SJCRH30 (cell line): ENCODE measurements at regions not wholly inside any gene's neighbourhood (a gene's known extent, or its start where the extent isn't known, plus 50 kb on each side); places are given as distances from the start of the nearest gene placed in this dataset.
"Not testable (repeated sequence)": the region's sequence is repeated elsewhere in the genome, so short reads cannot be mapped to it uniquely, and the experiment has no call there.

Source experiments
- DNase-seq, 2 experiments: peaks; one replicate each; pipeline ENCODE4 v3.0.0-alpha.2; 2015 to 2020
- H3K27ac ChIP-seq: fragments of 250-450 bp; sonication (Bioruptor Pico); 2 replicates; pipeline ENCODE4 v1.5.1; 2020; ENCODE audit warnings: mild to moderate bottlenecking, moderate library complexity
- H3K27me3 ChIP-seq: fragments of 250-450 bp; sonication (Bioruptor Pico); 2 replicates; pipeline ENCODE4 v1.5.1; 2020; ENCODE audit warnings: mild to moderate bottlenecking, moderate library complexity
- H3K36me3 ChIP-seq: fragments of 250-450 bp; sonication (Bioruptor Pico); 2 replicates; pipeline ENCODE4 v1.5.1; 2020; ENCODE audit warnings: mild to moderate bottlenecking, moderate library complexity
- H3K4me1 ChIP-seq: fragments of 250-450 bp; sonication (Bioruptor Pico); 2 replicates; pipeline ENCODE4 v1.5.1; 2020; ENCODE audit warnings: mild to moderate bottlenecking, moderate library complexity
- H3K4me3 ChIP-seq: fragments of 250-450 bp; sonication (Bioruptor Pico); 2 replicates; pipeline ENCODE4 v1.5.1; 2020; ENCODE audit warnings: mild to moderate bottlenecking, moderate library complexity
- H3K9me3 ChIP-seq: fragments of 250-450 bp; sonication (Bioruptor Pico); replicated peaks from 2 replicates; pipeline ENCODE4 v1.5.1; 2020; ENCODE audit warnings: mild to moderate bottlenecking, moderate library complexity

- Histone ChIP-seq H3K9me3 (peaks cover 5% of the 10 kb centered on the region; the same call in 1 of the 2 replicates), H3K36me3 (no peaks in the 10 kb centered on the region), H3K4me3 (no peak overlapping the region), H3K27ac (peak overlapping the region; percentile 10; the same call in 1 of the 2 replicates), H3K4me1 (peaks cover 28% of the 10 kb centered on the region), H3K27me3 (no peaks in the 10 kb centered on the region)
- peak; percentile 71 to 82 for DNase-seq
These were observed 501.1 kb downstream of the TNS3 start for GRCh38 chr7:47080816-47081215.

- Histone ChIP-seq H3K4me3 (no peak overlapping the region), H3K4me1 (peaks cover 22% of the 10 kb centered on the region), H3K27me3 (no peaks in the 10 kb centered on the region), H3K27ac (no peak overlapping the region), H3K9me3 (no peaks in the 10 kb centered on the region), H3K36me3 (no peaks in the 10 kb centered on the region)
- DNase-seq, result no peak
These were observed 503.7 kb downstream of the TNS3 start for GRCh38 chr7:47078241-47078640.

GRCh38 chr7:47074702-47075153, 507.2 kb downstream of the TNS3 start:
- Histone ChIP-seq H3K9me3 (no peaks in the 10 kb centered on the region), H3K36me3 (no peaks in the 10 kb centered on the region), H3K27me3 (no peaks in the 10 kb centered on the region), H3K4me1 (peaks cover 4% of the 10 kb centered on the region; the same call in 1 of the 2 replicates), H3K27ac (no peak overlapping the region), H3K4me3 (no peak overlapping the region)
- DNase-seq, result peak; percentile 17 to 40

- Histone ChIP-seq H3K27me3 (no peaks in the 10 kb centered on the region), H3K4me3 (no peak overlapping the region), H3K4me1 (peaks cover 4% of the 10 kb centered on the region; the same call in 1 of the 2 replicates), H3K27ac (no peak overlapping the region), H3K9me3 (no peaks in the 10 kb centered on the region), H3K36me3 (no peaks in the 10 kb centered on the region)
- no peak for DNase-seq
These were observed 508.6 kb downstream of the TNS3 start for GRCh38 chr7:47073284-47073683.

- no peak for DNase-seq
- Histone ChIP-seq H3K27me3 (no peaks in the 10 kb centered on the region), H3K9me3 (no peaks in the 10 kb centered on the region), H3K4me3 (no peak overlapping the region), H3K27ac (no peak overlapping the region), H3K36me3 (no peaks in the 10 kb centered on the region), H3K4me1 (peaks cover 4% of the 10 kb centered on the region; the same call in 1 of the 2 replicates)
These were observed 510.0 kb downstream of the TNS3 start for GRCh38 chr7:47071866-47072265.

- no peak overlapping the region for H3K4me3 ChIP-seq
- no peaks in the 10 kb centered on the region for H3K27me3 ChIP-seq
- no peak for DNase-seq
- no peaks in the 10 kb centered on the region for H3K36me3 ChIP-seq
- H3K9me3 ChIP-seq, result no peaks in the 10 kb centered on the region
- no peak overlapping the region for H3K27ac ChIP-seq
- H3K4me1 ChIP-seq, result no peaks in the 10 kb centered on the region; the same call in 1 of the 2 replicates
These were observed 512.4 kb downstream of the TNS3 start for GRCh38 chr7:47069385-47070076.

GRCh38 chr7:47066976-47067614, 514.8 kb downstream of the TNS3 start:
- H3K27ac ChIP-seq, result no peak overlapping the region
- H3K9me3 ChIP-seq, result no peaks in the 10 kb centered on the region
- no peaks in the 10 kb centered on the region for H3K36me3 ChIP-seq
- no peak overlapping the region for H3K4me3 ChIP-seq
- DNase-seq, result no peak
- H3K27me3 ChIP-seq, result no peaks in the 10 kb centered on the region
- H3K4me1 ChIP-seq, result no peaks in the 10 kb centered on the region

- H3K4me1 ChIP-seq, result no peaks in the 10 kb centered on the region
- H3K4me3 ChIP-seq, result no peak overlapping the region
- no peak overlapping the region for H3K27ac ChIP-seq
- DNase-seq, result no peak
- no peaks in the 10 kb centered on the region for H3K9me3 ChIP-seq
- H3K27me3 ChIP-seq, result no peaks in the 10 kb centered on the region
- H3K36me3 ChIP-seq, result no peaks in the 10 kb centered on the region
These were observed 525.2 kb downstream of the TNS3 start for GRCh38 chr7:47056731-47057130.

GRCh38 chr7:47052541-47053208, 529.2 kb downstream of the TNS3 start:
- not testable (repeated sequence) for H3K36me3 ChIP-seq, H3K4me1 ChIP-seq, H3K27ac ChIP-seq, H3K4me3 ChIP-seq, H3K9me3 ChIP-seq, H3K27me3 ChIP-seq, DNase-seq

GRCh38 chr7:47049234-47049774, 532.6 kb downstream of the TNS3 start:
- H3K4me1 ChIP-seq, result peaks cover 5% of the 10 kb centered on the region; the same call in 1 of the 2 replicates
- DNase-seq, result no peak

GRCh38 chr7:47047384-47047783, 534.5 kb downstream of the TNS3 start:
- H3K36me3 ChIP-seq, result no peaks in the 10 kb centered on the region
- peaks cover 5% of the 10 kb centered on the region; the same call in 1 of the 2 replicates for H3K4me1 ChIP-seq
- H3K4me3 ChIP-seq, result no peak overlapping the region
- no peak overlapping the region for H3K27ac ChIP-seq
- no peak for DNase-seq
- no peaks in the 10 kb centered on the region for H3K27me3 ChIP-seq
- H3K9me3 ChIP-seq, result no peaks in the 10 kb centered on the region

More at GRCh38 chr7:47049234-47049774, 532.6 kb downstream of the TNS3 start:
- H3K27ac ChIP-seq, result no peak overlapping the region
- no peaks in the 10 kb centered on the region for H3K36me3 ChIP-seq
- H3K9me3 ChIP-seq, result no peaks in the 10 kb centered on the region
- no peak overlapping the region for H3K4me3 ChIP-seq
- no peaks in the 10 kb centered on the region for H3K27me3 ChIP-seq

GRCh38 chr7:47046949-47047348, 535.0 kb downstream of the TNS3 start:
- DNase-seq, result no peak
- Histone ChIP-seq H3K36me3 (no peaks in the 10 kb centered on the region), H3K27ac (no peak overlapping the region), H3K27me3 (no peaks in the 10 kb centered on the region), H3K4me1 (peaks cover 5% of the 10 kb centered on the region; the same call in 1 of the 2 replicates), H3K4me3 (no peak overlapping the region), H3K9me3 (no peaks in the 10 kb centered on the region)

- H3K4me1 ChIP-seq, result peaks cover 5% of the 10 kb centered on the region; the same call in 1 of the 2 replicates
- H3K9me3 ChIP-seq, result no peaks in the 10 kb centered on the region
- H3K36me3 ChIP-seq, result no peaks in the 10 kb centered on the region
- peak; percentile 22 to 33 for DNase-seq
- peak overlapping the region; percentile 23; the same call in 1 of the 2 replicates for H3K27ac ChIP-seq
- H3K4me3 ChIP-seq, result no peak overlapping the region
- no peaks in the 10 kb centered on the region for H3K27me3 ChIP-seq
These were observed 536.5 kb downstream of the TNS3 start for GRCh38 chr7:47045207-47046051.

GRCh38 chr7:47044625-47045024, 537.3 kb downstream of the TNS3 start:
- Histone ChIP-seq H3K36me3 (no peaks in the 10 kb centered on the region), H3K4me3 (no peak overlapping the region), H3K27ac (no peak overlapping the region; the same call in 1 of the 2 replicates), H3K27me3 (no peaks in the 10 kb centered on the region), H3K9me3 (no peaks in the 10 kb centered on the region), H3K4me1 (peaks cover 5% of the 10 kb centered on the region; the same call in 1 of the 2 replicates)
- DNase-seq, result peak; percentile 34 to 54
